GM19035 (cell line): ENCODE measurements at regions not wholly inside any gene's neighbourhood (a gene's known extent, or its start where the extent isn't known, plus 50 kb on each side); places are given as distances from the start of the nearest gene placed in this dataset.

ENCODE experiments used
- ATAC-seq: cut with Tn5 transposase; IDR thresholded peaks from one replicate; pipeline ENCODE4 v1.9.1; 2021; ENCODE audit not compliant: unreplicated experiment

DNA sequence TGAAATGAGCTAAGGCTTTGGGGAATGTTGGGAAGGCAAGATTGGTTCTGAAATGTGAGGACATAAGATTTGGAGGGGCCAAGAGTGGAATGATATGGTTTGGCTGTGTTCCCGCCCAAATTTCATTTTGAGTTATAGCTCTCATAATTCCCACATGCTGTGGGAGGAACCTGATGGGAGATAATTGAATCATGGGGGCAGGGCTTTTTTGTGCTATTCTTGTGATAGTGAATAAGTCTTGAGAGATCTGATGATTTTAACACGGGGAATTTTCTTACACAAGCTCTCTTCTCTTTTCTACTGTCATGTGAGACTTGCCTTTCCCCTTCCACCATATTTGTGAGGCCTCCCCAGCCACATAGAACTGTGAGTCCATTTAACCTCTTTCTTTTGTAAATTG, 157.6 kb upstream of the C1QTNF7 start:
- ATAC-seq = no peak

DNA sequence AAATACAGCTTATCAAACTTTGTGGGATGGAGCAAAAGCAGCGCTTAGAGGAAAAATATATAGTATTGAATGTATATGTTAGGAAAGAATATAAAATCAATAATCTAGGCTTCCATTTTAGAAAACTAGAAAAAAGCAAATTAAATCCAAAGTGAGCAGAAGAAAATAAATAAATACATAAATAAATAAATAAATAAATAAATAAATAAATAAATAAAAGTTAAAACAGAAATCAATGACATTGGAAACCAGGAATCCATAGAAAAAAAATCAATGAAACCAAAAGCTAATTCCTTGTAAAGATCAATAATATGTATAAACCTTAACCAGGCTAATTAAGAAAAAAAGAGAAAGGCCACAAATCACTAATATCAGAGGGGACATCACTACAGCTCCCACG, 141.8 kb upstream of the C1QTNF7 start:
- no peak for ATAC-seq

DNA sequence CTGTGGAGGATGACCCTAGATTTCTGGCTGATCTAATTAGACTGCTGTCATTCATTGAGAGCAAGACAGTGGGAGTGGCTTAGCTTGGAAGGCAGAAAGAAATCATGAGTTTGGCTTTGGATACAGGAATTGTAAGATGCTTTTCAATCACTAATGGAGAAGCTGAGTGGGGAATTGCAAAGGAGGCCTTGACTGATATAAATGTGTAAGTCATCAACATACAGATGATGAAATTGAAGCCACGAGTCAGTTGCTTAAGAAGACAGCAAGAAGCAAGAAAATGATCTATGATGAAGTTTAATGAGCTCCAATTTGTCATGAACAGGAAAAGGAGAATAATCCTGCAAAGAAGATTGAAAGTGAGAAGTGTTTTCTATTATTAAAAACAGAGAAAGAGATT, 136.7 kb upstream of the C1QTNF7 start:
- no peak for ATAC-seq

DNA sequence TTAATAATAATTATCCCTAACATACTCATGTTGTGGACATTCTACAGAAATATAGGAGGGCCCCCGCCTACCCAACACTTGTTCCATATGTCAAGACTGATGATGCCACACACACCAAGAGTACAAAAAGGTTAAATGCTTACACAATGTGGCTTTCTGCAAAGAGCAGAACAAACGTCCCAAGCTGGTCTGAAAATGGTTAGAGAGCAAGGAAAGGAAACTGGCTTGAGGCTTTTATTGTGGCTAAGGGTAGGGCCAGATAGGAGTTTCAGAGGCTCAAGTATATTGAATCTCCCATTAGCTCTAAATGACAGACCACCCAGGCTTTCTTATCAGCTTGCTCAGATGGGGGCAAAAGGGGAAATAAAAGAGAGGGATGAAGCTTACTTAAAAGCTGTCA, 134.1 kb upstream of the C1QTNF7 start:
- no peak for ATAC-seq

DNA sequence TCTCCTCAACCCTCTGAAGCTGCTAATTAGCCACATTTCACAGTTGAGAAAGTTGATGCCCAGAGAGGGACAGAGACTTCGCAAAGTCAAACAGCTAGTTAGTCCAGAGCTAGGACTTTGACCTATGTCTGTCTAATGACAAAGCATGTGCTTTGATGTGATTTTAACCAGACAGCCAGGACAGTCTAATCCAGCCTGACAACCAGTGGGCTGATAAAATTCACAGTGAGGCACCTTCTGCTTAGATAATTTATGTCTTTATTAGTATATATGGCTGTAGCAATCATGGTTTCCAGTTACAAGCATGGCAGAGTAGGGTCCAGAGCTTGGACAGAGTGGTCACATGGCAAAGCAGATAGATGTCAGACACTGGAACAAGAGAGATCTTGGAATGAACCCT, 133.6 kb upstream of the C1QTNF7 start:
- no peak for ATAC-seq

DNA sequence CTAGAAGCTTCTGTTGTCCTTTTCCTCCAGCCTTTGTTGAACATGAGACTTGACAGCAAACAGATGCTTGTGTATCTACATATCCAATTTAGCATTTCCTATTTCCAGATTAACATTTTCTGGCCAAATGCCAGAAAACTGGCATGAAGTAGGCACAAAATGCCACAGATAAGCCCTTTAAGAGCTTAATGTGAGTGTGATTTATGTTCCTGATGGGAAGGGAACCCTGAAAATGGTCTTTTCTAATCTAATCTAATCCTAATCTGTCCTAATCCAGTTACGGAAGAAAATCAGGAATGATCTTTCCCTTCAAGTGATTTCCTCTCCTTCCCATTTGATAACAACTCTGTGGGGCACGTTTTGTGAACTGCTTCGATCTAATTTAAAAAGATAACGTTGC, 133.0 kb upstream of the C1QTNF7 start:
- ATAC-seq = no peak

DNA sequence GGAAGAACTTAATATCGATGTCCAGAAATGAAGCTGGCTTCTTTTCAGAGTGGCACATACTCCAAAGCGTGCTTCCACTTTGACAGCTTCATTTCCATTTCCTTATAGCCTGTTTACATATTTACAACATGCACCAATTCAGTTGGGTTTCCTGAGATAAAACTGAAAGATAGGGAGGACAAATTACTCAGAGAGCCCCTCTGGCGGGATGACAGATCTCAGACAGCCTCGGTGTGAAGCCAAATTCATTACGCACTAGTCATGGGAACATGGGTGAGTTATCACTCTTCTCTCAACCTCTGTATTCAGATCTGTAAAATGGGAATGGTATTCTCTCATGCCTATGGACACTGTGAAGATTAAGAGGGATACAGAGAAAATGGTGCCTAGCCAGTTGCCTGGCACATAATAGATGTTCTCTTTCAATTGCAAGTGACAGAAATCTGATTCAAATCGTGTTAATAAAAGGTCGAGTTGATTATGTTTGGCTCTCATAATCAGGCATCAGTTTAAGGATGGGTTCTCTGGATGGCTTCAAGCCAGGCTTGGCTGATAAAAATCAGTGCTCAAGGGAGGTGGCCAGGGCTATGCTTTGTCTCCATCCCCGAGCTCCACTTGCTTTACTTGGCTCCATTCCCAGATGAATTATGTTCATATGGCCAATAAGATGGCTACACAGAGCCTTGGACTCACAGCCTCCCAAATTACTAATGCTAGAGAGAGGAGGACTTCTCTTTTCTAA, 132.2 kb upstream of the C1QTNF7 start:
- no peak for ATAC-seq

DNA sequence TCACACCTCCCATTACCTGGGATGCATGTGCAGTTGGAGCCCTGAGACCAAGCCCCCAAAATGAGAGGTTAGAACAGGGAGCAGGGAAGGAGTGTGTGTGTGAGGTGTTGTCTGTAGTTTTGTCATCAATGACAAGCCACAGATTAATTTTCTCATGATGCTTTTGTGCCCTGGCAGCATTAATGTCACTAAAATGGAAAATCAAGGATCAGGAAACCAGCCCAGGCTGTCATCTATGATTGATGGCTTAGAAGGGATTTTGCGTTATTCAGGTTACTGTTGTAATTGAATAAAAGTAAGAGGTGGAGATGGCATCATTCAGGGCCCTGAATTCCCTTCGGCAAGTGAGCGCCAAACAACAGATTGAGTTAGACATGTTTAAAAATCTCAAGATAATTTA, 130.5 kb upstream of the C1QTNF7 start:
- no peak for ATAC-seq

DNA sequence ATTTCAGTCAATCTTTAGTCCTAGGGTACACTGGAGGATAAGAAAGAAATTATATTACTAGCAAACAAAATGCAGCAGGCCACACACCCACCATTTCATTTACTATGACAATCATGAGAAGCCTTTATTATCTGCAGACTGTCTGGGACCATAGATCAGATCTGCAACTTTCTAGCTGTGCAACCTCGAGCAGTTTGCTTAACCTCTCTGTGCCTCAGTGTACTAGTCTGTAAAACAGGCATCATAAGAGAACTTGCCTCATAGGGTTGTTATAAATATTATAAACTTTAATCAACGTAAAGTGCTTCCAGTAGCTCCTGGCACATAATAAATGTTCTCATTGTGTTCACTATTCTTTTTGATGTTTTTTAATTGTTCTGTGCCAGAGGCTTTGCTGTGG, 128.2 kb upstream of the C1QTNF7 start:
- no peak for ATAC-seq

DNA sequence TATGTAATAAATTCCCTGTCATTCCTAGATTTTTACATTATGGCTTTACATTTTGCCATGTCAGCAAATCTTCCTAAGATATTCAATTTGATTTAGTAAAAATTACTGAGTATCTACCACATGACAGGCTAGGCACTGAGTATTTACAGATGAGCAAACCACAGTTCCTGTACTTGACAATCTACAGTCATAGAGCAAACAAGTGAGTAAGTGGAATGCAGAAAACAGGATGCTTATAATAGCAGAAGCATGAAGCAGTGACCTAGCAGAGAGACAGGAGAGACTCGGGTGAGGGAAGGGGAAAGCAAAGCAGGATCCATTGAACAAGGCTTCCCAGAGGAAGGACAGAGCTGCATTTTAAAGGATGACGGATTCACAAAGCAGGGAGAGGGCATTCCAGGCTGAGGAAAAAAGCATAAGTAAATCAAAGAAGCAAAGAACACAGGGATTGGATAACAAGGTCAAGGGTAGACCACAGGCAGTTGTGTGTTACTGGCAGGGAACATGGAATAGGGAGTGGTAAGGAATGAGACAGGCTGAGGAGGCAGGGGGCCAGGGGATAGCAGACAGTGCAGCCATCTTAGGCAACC, 124.7 kb upstream of the C1QTNF7 start:
- no peak for ATAC-seq

DNA sequence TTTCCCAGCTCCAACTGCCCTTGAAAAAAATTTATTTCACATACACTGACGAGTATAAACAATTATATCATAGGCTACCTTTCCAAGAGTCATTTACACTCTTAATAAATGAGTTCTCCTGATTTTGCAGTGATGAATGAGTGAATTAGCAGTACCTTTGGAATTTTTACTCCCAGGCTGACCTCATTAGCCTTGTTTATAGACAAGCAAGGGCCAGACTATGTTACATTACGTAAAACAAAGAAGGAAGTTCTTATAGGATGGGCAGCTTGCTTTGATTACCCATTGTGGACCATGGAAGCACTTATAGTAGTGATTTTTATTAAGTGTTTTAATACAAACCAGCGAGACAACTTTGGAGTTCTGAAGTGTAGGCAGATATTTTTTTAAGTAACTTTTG, 112.9 kb upstream of the C1QTNF7 start:
- no peak for ATAC-seq

DNA sequence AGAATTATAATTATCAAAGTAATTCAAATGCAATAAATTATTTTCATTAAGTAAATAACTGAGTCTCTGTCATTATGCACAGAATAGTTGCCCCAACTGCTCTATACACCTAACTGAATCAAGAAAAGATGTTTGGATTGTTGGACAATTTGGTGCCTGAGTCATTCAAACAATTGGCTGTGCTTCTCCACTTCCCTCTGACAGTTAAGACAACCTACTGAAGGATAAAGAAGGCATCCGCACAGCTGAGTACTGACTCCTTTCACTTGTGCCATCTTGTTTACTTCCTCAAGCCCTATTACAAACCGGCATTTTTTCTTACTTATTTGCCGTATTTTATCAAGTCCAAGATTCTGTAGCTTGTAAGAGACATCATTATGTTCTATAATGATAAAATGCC, 110.6 kb upstream of the C1QTNF7 start:
- no peak for ATAC-seq

DNA sequence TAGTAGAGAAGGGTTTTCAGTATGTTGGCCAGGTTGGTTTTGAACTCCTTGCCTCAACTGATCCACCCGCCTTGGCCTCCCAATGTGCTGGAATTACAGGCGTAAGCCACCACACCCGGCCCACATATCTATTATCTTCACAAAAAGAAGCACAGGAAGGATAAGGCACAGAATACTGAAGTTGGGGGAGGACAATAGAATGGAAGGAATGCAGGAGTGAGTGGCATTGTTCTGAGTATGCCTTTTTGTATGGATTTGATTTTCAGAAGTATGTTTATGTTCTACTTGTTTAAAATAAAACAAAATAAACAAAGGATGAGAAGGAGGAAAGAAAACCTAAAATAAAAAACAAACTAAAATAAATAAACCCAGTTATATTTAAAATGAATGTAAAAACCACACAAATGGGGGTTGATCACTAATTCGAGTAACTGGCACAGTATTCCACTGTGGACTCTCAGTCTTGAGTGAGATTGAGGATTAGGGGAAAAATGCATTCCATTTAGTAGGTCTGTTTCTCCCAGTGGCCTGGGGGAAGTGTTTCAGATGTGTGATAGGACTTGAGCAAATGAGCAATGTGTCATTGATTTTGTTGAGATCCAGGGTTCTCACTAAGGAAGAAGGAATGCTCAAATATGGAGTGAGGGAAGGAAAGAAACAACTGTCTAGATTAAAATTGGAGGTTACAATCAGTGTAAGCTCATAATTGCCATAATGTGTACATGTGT, 109.0 kb upstream of the C1QTNF7 start:
- ATAC-seq = no peak

DNA sequence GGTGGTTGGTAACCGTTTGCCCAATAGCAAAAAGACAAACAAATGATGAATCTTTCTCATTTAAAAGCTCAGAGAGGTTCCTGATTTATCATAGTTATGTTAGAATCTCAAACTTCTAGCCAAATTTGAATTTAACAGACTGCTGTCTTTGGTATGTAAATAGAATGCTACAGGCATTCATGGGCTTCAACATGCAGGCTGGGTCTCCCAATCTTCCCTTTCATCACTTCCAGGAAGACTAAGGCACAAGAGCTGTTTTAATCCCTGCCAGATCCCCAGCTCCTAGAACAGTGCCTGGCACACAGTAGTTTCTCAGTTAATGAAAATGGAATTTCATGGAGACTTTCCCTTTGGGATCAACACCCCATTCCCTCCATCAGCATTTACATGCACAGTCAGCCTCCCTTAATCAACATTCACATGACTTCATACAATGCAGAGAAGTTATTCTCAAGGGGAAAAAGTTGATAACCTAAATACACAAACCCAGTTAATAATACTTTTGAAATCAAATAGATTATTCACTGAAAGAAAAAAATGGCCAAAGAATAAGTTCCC, 107.6 kb upstream of the C1QTNF7 start:
- ATAC-seq = no peak

DNA sequence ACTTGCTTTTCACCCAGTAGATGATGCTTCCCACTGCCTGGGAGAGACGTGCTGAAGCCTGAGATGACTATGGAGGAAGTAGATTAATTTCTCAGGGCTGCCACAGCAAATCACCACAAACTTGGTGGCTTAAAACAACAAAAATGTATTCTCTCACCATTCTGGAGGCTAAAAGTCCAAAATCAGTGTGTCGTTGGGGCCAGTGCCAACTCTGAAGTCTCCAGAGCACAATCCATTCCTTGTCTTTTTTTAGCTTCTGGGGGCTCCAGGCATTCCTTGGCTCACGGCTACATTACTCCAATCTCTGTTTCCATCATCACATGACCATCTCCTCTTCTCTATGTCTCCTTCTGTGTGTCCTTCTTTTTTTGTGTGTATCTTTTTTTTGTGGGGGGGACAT, 105.8 kb upstream of the C1QTNF7 start:
- no peak for ATAC-seq

DNA sequence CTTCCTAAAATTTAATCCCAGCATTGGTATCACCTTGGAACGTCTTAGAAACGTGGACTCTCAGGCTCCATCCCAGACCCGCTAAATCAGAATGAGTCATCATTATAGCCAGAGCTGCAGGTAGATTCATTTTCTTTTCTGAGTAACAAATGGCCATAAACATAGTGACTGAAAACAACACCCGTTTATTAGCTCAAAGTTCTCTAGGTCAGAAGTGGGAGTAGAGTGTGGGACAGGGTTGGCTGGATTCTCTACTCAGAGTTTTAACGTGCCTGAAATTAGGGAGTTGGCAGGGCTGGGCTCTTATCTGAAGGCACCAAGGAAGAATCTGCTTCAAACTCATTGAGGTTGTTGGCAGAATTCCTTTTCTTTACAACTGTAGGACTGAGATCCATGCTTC, 101.8 kb upstream of the C1QTNF7 start:
- no peak for ATAC-seq

DNA sequence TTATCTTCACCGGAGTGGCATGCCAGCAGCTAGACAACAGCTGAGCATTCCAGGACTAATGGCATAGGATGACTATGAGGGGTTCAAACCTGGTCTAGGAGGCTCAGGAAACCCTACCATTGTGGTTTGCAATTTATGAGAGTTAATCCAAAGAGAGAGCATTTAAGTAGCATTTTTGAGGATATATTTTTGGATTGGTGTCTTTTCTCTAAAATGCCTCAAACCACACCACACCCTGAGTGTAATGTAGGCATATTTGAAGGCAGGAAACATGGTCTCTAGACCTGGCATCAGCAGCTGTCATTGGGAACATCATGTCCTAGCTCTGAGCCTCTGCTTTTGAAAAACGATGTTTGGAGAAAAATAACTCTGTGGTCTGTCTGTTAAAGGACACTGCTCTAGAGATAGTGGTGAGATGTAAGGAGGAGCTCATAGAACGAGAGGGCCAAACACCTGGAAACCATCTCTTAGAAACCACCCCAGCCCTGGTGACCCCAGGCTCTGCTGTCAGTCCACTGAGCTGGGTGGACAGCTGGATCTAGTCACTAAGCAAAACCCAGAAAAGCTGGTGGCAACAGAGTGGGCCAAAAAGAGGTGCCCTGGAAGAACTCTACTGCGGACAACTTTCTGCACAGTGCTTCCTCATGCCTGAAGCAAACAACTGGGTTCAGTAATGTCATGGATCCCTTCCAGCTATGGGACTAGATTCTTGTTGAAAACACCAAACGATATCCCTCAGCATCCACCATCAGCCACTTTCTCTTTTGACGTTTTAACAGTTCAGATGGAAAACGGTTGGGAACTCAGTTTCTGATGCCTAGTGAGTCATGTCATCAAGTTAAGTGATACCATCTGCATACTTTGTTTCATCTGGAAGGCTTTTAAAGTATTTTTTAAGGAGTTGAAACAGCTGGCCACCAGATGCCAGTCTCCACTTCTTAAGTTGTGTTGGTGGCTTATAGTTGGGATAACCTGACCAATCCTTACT, 100.2 kb upstream of the C1QTNF7 start:
- no peak for ATAC-seq

DNA sequence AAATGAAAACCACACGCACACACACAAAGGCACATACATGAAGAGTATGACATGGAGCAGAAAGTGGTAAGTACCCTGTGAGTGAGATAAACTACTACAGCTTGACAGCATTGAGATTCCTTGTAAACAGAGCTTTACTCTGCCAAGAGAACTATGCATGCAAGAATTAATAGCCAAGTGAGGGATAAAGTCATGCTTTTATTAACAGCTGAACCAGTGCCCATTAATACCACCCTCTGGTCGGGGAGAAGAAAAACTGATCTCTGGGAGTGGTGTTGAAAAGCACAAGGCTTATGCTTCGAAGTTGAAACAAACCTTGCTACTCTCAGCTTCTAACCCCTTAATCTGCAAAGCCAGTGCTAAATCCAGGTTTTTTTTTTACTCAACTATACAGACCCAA, 95.9 kb upstream of the C1QTNF7 start:
- ATAC-seq = no peak

DNA sequence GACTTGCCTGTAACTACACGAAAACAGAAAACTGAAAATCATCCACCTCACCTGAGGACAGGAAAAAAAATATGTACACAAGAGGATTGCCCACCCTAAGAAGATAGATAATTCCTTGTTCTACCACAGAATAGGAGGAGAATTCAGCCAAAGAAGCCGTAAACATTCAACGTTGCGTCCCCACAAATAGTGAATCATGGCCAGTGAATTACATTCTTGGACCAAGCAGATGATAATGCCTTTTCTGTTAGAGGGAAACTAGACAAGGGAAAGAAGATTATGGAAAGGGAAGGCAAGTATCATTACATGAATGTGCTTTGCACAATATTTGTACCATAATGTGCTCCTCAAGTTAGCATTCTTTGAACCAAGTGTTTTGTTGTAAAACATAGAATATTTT, 95.5 kb upstream of the C1QTNF7 start:
- no peak for ATAC-seq

DNA sequence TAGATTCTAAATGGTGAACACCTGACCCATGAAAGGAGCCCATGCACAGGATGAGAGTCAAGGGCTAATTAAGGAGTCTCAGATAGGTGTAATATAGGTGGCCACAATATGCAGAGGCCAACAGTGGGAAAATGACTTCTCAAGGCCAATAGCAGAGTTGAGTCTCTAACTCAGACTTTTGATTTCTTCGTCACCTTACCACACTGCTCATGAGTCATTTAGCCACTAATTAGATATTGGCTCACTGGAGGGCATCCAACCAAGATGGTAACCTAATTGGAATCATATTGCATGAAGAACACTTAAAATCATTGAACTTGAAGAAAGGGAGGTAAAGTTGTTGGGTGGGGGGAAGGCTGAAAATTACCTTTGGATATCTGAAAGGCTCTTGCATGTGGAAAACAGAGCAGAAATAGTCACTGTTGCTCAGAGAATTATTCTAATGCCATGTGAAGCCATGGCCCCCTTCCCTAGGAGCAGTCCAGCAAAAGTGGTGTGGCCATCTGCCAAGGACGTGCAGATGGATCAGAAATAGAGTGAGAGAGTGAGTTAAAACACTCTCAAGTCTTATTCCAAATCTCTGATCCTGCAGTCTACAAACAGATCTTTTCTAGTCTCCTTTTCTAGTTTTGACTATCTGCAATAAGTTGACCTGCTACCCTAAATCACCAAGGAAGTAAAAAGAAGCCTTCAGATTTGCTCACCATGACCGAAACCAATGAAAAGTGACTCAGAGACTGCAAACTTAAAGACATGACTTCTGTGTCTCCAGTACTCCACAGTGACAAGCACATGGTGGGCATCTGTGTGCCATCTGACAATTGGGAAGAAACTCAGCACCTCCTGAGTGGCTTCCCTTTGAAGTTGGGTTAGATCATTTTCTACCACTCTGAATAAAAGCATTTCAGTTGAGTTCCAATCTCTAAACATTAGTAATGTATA, 93.9 kb upstream of the C1QTNF7 start:
- ATAC-seq = no peak
